Endodermal cell (in vitro differentiated cells): ENCODE measurements at regions not wholly inside any gene's neighbourhood (a gene's known extent, or its start where the extent isn't known, plus 50 kb on each side); places are given as distances from the start of the nearest gene placed in this dataset.
A peak's percentile ranks its signal among the peaks of the same experiment; 100 is the strongest.
"Not testable (repeated sequence)": the region's sequence is repeated elsewhere in the genome, so short reads cannot be mapped to it uniquely, and the experiment has no call there.

Experiments
- DNase-seq: peaks from one replicate; pipeline ENCODE4 v3.0.0-alpha.2; 2017
- H3K27ac ChIP-seq: 2 replicates; pipeline ENCODE4 v1.5.1; 2013; ENCODE audit warnings: mild to moderate bottlenecking, low read depth, low read length, moderate library complexity
- H3K27me3 ChIP-seq: 2 replicates; pipeline ENCODE4 v1.6.1; 2013; ENCODE audit warnings: mild to moderate bottlenecking, low read length, moderate library complexity; ENCODE audit not compliant: insufficient read depth, control insufficient read depth, poor library complexity, severe bottlenecking
- H3K36me3 ChIP-seq: 2 replicates; pipeline ENCODE4 v1.7.0; 2013; ENCODE audit warnings: mild to moderate bottlenecking, low read length, moderate library complexity; ENCODE audit not compliant: control insufficient read depth, insufficient read depth
- H3K4me1 ChIP-seq: one replicate; pipeline ENCODE4 v1.7.0; 2013; ENCODE audit warnings: low read length; ENCODE audit not compliant: control insufficient read depth, insufficient read depth
- H3K4me3 ChIP-seq: 2 replicates; pipeline ENCODE4 v1.5.1; 2013; ENCODE audit warnings: mild to moderate bottlenecking, low read length, moderate library complexity
- H3K9ac ChIP-seq: 2 replicates; pipeline ENCODE4 v1.6.1; 2013; ENCODE audit warnings: mild to moderate bottlenecking, low read length, moderate library complexity; ENCODE audit not compliant: poor library complexity, severe bottlenecking; ENCODE audit errors: extremely low read depth
- H3K9me3 ChIP-seq: 2 replicates; pipeline ENCODE4 v1.6.1; 2013; ENCODE audit warnings: mild to moderate bottlenecking, low read length, moderate library complexity; ENCODE audit not compliant: control insufficient read depth
- H3K27ac Mint-ChIP-seq: 2 replicates; pipeline ENCODE4 v1.8.0; 2020; ENCODE audit warnings: mixed read lengths
- H3K27me3 Mint-ChIP-seq: 2 replicates; pipeline ENCODE4 v1.8.0; 2021; ENCODE audit warnings: mild to moderate bottlenecking, mixed read lengths; ENCODE audit not compliant: insufficient read depth
- H3K36me3 Mint-ChIP-seq: 2 replicates; pipeline ENCODE4 v1.8.0; 2020; ENCODE audit warnings: low read depth, mixed read lengths
- H3K4me1 Mint-ChIP-seq: 2 replicates; pipeline ENCODE4 v1.8.0; 2020; ENCODE audit warnings: mixed read lengths
- H3K4me3 Mint-ChIP-seq: 2 replicates; pipeline ENCODE4 v1.8.0; 2020; ENCODE audit warnings: mild to moderate bottlenecking, moderate library complexity, mixed read lengths
- H3K9me3 Mint-ChIP-seq: 2 replicates; pipeline ENCODE4 v1.8.0; 2020; ENCODE audit warnings: mild to moderate bottlenecking, mixed read lengths
- CTCF ChIP-seq: fragments of 200-600 bp; sonication (generic); conservative IDR thresholded peaks from 2 replicates; pipeline ENCODE4 v1.5.0; 2021; ENCODE audit warnings: antibody characterized with exemption, mild to moderate bottlenecking
- WGBS, 2 experiments: methylation state at CpG; one replicate each; pipeline versions ENCODE4 v1.1.5 to v1.1.7; 2013; ENCODE audit warnings: missing lambda C conversion rate in 2 of 2, mixed read lengths in 1 of 2; ENCODE audit not compliant: insufficient coverage in 1 of 2, insufficient read length in 1 of 2; 5-methylcytosine and 5-hydroxymethylcytosine counted together

GRCh38 chr4:23084559-23085248 is 392.0 kb downstream of the GBA3 start:
- Histone ChIP-seq H3K4me1 (no peaks in the 10 kb centered on the region), H3K9ac (no peak overlapping the region), H3K27ac (no peak overlapping the region), H3K9me3 (peaks cover 23% of the 10 kb centered on the region), H3K4me3 (no peak overlapping the region), H3K27me3 (no peaks in the 10 kb centered on the region), H3K36me3 (no peaks in the 10 kb centered on the region)
- no peak for TF ChIP-seq CTCF
- peaks cover 29% of the 10 kb centered on the region for H3K9me3 Mint-ChIP-seq
- no peak overlapping the region for H3K27ac Mint-ChIP-seq
- no peak overlapping the region for H3K4me3 Mint-ChIP-seq
- H3K36me3 Mint-ChIP-seq = no peaks in the 10 kb centered on the region
- H3K4me1 Mint-ChIP-seq = no peaks in the 10 kb centered on the region
- no peaks in the 10 kb centered on the region for H3K27me3 Mint-ChIP-seq
- no peak for DNase-seq
- 85 to 86% methylated on average over 1 to 3 of the region's 3 CpGs for WGBS, 2 experiments

- Histone ChIP-seq H3K36me3 (no peaks in the 10 kb centered on the region), H3K4me3 (no peak overlapping the region)
These were observed 390.7 kb downstream of the GBA3 start for GRCh38 chr4:23083391-23083790.

GRCh38 chr4:23080171-23080570 is 387.4 kb downstream of the GBA3 start:
- not testable (repeated sequence) for H3K27me3 Mint-ChIP-seq, H3K4me3 ChIP-seq, H3K27me3 ChIP-seq, H3K36me3 Mint-ChIP-seq, H3K27ac Mint-ChIP-seq, H3K4me3 Mint-ChIP-seq, H3K4me1 Mint-ChIP-seq, H3K36me3 ChIP-seq, H3K27ac ChIP-seq, H3K9ac ChIP-seq, H3K4me1 ChIP-seq
- peak; percentile 42 for DNase-seq
- H3K9me3 ChIP-seq = peaks cover 32% of the 10 kb centered on the region
- 88% methylated on average over 2 of the region's 2 CpGs; no CpG with 5 or more reads in 1 of the 2 experiments for WGBS, 2 experiments
- peaks cover 49% of the 10 kb centered on the region for H3K9me3 Mint-ChIP-seq

More at GRCh38 chr4:23083391-23083790, 390.7 kb downstream of the GBA3 start:
- Mint-ChIP-seq H3K4me1 (no peaks in the 10 kb centered on the region), H3K27me3 (no peaks in the 10 kb centered on the region), H3K36me3 (no peaks in the 10 kb centered on the region), H3K27ac (no peak overlapping the region), H3K4me3 (no peak overlapping the region), H3K9me3 (peaks cover 42% of the 10 kb centered on the region)
- TF ChIP-seq CTCF = no peak
- WGBS, 2 experiments = 91 to 95% methylated on average over 1 to 2 of the region's 2 CpGs
- Histone ChIP-seq H3K9me3 (peaks cover 32% of the 10 kb centered on the region), H3K27ac (no peak overlapping the region), H3K27me3 (no peaks in the 10 kb centered on the region), H3K9ac (no peak overlapping the region), H3K4me1 (no peaks in the 10 kb centered on the region)
- no peak for DNase-seq
